ENCODE measurements at regions not wholly inside any gene's neighbourhood (a gene's known extent, or its start where the extent isn't known, plus 50 kb on each side); places are given as distances from the start of the nearest gene placed in this dataset.
"Not testable (repeated sequence)": the region's sequence is repeated elsewhere in the genome, so short reads cannot be mapped to it uniquely, and the experiment has no call there.

- no peak for DNase-seq
These were observed 545.9 kb upstream of the KLF4 start for GRCh38 chr9:108035487-108035886.

GRCh38 chr9:108033976-108034964 lies 544.7 kb upstream of the KLF4 start:
- TF ChIP-seq CTCF (IDR thresholded peaks at IDR 0.05) = no peak
- no peak overlapping the region for H3K4me3 ChIP-seq
- no peaks in the 10 kb centered on the region for H3K36me3 ChIP-seq
- no peak overlapping the region for H3K27ac ChIP-seq
- ATAC-seq = peak; percentile 54 to 61
- H3K27me3 ChIP-seq (ENCODE audit: low read depth) = no peaks in the 10 kb centered on the region
- no peaks in the 10 kb centered on the region for H3K9me3 ChIP-seq
- intact Hi-C loops (cut with DNase I) = no loop called here
- no peak for DNase-seq
- H3K4me1 ChIP-seq = no peaks in the 10 kb centered on the region

More at GRCh38 chr9:108035487-108035886, 545.9 kb upstream of the KLF4 start:
- Histone ChIP-seq H3K9me3 (no peaks in the 10 kb centered on the region), H3K27me3 (ENCODE audit: low read depth) (no peaks in the 10 kb centered on the region), H3K36me3 (no peaks in the 10 kb centered on the region), H3K4me1 (no peaks in the 10 kb centered on the region), H3K4me3 (no peak overlapping the region), H3K27ac (no peak overlapping the region)
- intact Hi-C loops (cut with DNase I) = no loop called here
- no peak for TF ChIP-seq CTCF (IDR thresholded peaks at IDR 0.05)
- no peak for ATAC-seq

- H3K27me3 ChIP-seq (ENCODE audit: low read depth); H3K9me3 ChIP-seq; intact Hi-C loops (cut with DNase I); H3K36me3 ChIP-seq; ATAC-seq; H3K4me1 ChIP-seq; DNase-seq; H3K4me3 ChIP-seq; H3K27ac ChIP-seq: not testable (repeated sequence)
These were observed 542.5 kb upstream of the KLF4 start for GRCh38 chr9:108032079-108032478.

- H3K27ac ChIP-seq; DNase-seq; H3K36me3 ChIP-seq; H3K4me3 ChIP-seq; intact Hi-C loops (cut with DNase I); H3K9me3 ChIP-seq; H3K4me1 ChIP-seq; H3K27me3 ChIP-seq (ENCODE audit: low read depth); ATAC-seq: not testable (repeated sequence)
These were observed 541.7 kb upstream of the KLF4 start for GRCh38 chr9:108031221-108031620.

- H3K27me3 ChIP-seq (ENCODE audit: low read depth); H3K27ac ChIP-seq; intact Hi-C loops (cut with DNase I); H3K4me3 ChIP-seq; H3K36me3 ChIP-seq; ATAC-seq; H3K4me1 ChIP-seq; DNase-seq; H3K9me3 ChIP-seq: not testable (repeated sequence)
These were observed 537.1 kb upstream of the KLF4 start for GRCh38 chr9:108026718-108027117.

- Histone ChIP-seq H3K27me3 (ENCODE audit: low read depth) (no peaks in the 10 kb centered on the region), H3K36me3 (no peaks in the 10 kb centered on the region), H3K4me3 (no peak overlapping the region), H3K27ac (no peak overlapping the region), H3K9me3 (no peaks in the 10 kb centered on the region), H3K4me1 (no peaks in the 10 kb centered on the region)
- no peak for TF ChIP-seq CTCF (IDR thresholded peaks at IDR 0.05)
- ATAC-seq = no peak
- intact Hi-C loops (cut with DNase I) = no loop called here
- DNase-seq = no peak
These were observed 535.0 kb upstream of the KLF4 start for GRCh38 chr9:108024604-108025003.

- Histone ChIP-seq H3K27me3 (ENCODE audit: low read depth) (no peaks in the 10 kb centered on the region), H3K4me3 (no peak overlapping the region), H3K27ac (no peak overlapping the region), H3K4me1 (no peaks in the 10 kb centered on the region), H3K36me3 (no peaks in the 10 kb centered on the region), H3K9me3 (no peaks in the 10 kb centered on the region)
- TF ChIP-seq CTCF (IDR thresholded peaks at IDR 0.05) = no peak
- DNase-seq = no peak
- ATAC-seq = no peak
- intact Hi-C loops (cut with DNase I) = no loop called here
These were observed 532.8 kb upstream of the KLF4 start for GRCh38 chr9:108022246-108022935.

All from lower lobe of right lung (tissue), 2 donors.